HG02943 (cell line): ENCODE measurements at regions not wholly inside any gene's neighbourhood (a gene's known extent, or its start where the extent isn't known, plus 50 kb on each side); places are given as distances from the start of the nearest gene placed in this dataset.

Experiments
- ATAC-seq: cut with Tn5 transposase; IDR thresholded peaks from one replicate; pipeline ENCODE4 v1.9.1; 2021; ENCODE audit warnings: mild to moderate bottlenecking, low read depth, moderate library complexity; ENCODE audit not compliant: unreplicated experiment

DNA sequence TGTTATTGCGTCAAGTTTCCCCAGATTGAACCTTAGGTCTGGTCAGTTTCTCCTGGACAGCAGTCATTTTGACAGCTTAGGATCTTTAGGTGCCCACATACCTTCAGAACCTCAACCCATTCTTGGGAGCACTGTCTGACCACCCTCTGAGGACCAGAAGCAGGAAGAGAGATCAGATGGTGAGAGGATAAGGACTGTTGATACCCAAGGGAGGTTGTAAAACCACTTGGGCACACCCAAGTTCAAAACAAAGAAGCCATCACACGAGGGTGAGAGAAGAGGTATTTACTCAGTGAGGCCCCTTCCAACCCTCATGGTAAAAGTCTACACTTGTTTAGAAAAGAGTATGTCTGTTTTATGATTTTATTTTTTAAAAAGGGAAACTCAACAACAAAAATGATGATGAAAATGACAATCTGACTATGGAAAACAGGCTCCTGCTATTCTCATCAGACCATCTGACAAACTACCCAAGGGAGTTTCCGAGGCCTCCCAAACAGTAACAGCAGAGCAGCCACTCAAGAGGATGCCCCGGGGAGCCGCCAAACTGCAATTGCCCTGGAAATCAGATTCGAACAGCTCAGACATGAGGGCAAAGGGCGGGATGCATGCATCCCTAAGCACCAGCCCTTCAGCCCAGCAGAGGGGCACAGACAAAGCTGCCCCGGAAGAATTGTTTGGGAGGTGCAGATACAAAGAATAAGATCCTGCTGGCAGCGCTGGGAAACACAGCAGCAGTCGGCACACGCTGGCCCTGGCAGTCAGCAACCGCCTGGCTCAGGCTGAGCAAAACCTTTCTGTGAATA is 162.6 kb upstream of the PLEKHG7 start:
- ATAC-seq = no peak

DNA sequence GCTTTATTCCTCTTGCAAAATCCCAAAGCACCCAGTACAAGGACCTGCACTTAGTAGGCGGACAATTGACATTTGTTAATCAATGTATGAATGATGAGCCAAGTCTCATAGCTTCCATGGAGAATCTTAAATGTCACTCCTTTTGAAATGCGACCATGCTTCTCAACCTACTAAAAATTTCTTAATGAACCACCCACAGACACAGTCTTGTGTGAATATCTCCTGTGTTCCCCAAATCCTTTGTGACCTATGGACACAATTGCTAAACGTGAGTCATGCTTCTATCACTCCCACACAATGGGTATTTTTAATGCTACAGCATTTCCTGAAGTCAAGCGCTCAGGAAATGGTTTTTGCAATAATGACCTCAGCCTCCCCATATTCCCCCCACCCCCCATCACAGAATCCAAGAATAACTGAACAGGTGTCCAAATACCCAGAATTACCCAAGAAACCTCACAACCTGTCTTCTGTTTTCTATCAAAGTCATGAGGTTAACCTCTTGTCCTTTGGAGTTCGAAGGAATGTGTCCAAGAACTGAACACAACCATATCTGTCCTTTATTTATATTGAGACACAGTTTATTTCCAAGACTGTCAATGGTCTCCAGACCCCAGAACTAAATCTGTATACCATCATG is 163.6 kb upstream of the PLEKHG7 start:
- no peak for ATAC-seq

DNA sequence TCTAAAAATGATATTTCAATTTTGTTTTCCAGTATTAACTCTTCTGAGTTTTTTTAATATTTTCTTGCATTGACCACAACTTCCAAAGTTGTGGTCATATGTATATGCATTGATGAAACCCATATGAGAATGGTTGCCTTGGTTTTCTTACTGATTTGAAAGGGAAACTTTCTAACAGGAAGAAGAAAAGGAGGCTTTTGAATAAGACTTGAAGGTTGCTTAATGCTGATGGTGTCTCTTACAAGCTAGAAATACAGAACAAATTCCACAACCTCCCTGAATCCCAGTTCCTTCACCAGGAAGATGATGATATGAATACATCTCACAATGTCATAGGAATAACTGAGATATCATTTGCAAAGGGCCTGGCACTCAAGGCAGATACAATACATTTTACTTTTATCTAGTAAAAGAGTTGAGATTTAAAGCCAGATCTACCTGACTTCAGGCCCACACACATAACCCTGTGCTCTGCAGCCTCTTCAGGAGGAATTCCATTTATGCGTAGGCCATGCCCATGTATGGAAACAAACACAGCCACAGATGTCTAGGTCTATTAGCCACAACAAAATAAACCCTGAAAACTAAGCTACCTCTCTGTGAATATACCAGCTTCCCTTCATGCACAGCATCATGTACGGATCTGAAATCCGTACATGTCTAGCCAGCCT is 165.4 kb upstream of the PLEKHG7 start:
- no peak for ATAC-seq

DNA sequence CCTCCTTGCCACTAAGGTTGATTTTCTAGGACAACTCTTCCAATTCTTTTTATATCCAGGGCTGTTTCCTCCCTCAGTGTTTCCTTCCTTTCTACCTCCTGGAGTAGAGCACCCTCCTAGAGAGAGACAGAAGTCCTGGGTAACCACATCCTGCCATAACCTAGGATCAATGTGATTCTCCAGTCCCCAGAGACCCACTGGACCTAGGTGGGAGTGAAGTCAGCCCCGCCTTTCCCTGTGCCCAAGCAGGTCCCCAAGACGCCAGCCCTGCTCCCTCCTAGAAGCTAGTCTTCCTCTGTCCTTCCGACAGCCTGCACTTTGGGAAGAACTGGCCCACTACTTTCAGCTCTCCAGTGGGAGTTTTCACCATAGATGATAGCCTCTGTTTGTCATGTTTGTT is 166.8 kb upstream of the PLEKHG7 start:
- no peak for ATAC-seq

DNA sequence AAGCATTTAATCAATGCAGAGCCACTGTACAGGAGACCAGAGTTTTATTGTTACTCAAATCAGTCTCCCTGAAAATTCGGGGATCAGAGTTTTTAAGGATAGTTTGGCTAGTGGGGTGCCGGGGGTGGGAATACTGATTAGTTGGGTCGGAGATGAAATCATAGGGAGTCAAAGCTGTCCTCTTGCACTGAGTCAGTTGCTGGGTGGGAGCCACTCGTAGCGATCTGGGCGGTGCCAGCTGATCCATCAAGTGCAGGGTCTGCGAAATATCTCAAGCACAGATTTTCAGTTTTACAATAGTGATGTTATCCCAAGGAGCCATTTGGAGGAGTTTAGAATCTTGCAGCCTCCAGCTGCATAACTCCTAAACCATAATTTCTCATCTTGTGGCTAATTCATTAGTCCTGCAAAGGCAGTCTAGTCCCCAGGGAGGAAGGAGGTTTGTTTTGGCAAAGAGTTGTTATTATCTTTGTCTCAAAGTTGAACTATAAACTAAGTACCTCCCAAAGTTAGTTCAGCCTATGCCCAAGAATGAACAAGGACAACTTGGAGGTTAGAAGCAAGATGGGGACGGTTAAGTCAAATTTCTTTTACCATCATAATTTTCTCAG is 169.4 kb upstream of the PLEKHG7 start:
- ATAC-seq = no peak

DNA sequence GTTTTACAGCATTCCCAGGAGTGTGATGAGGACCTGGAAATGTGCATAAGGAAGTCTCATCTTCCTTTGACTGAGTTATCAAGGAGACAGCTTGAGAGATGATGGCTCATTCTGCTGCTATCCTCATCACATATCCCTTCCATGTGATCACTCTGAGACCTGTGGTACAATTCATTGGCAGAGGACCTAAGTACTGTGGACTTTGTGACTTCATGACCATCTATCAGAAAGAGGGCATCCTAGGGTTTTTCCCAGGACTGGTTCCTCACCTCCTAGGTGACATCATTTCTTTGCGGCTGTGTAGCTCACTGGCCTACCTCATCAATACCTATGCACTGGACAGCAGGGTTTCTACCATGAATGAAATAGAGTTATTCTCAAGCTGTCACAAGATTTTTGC is 172.1 kb upstream of the PLEKHG7 start:
- ATAC-seq = no peak

DNA sequence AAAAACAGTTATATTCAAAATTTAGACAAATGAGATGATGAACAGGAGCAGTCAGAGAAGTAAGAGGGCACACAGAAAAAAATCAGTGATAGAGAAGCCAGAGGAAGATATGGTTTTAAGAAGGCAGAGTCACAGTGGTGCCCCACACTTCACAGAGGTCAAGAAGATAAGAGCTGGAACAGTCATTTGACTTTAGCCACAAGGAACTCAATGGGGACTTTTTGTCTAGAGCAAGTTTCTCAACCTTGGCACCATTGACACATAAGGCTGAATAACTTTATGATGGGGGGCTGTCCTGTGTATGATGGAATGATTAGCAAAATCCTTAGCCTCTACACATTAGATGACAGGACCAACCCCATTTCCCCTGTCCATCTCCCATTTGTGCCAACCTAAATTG is 172.8 kb upstream of the PLEKHG7 start:
- no peak for ATAC-seq

DNA sequence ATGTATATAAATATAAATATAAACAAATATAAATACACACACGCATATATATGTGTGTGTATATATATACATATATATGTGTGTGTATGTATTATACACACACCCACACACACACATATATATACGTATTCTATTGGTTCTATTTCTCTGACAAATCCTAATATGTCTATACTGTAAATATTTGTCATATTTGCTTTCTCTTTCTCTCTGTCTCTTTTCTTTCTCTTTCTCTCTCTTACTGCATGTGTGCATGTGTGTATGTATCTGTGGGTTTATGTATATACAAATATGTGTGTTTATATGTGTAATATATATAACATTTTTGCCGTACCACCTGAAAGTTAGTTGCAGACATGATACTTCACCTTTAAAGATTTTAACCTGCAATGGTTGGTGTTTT is 174.2 kb upstream of the PLEKHG7 start:
- ATAC-seq = no peak

DNA sequence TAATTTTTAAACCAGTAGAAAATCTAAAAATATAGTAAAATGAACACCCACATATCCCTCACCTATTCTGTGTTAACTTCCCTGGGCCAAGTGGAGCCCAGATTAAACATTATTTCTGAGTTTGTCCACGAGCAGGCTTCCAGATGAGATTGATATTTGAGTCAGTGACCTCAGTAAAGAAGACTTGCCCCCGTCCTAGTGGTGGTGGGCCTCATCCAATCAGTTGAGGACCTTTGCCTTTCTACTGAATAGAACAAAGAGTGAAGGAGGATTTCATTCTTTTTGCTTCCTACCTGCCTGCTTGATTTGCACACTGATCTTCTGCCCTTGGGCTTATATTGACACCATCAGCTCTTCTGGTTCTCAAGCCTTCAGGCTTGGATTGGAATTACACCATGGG is 174.7 kb upstream of the PLEKHG7 start:
- no peak for ATAC-seq

DNA sequence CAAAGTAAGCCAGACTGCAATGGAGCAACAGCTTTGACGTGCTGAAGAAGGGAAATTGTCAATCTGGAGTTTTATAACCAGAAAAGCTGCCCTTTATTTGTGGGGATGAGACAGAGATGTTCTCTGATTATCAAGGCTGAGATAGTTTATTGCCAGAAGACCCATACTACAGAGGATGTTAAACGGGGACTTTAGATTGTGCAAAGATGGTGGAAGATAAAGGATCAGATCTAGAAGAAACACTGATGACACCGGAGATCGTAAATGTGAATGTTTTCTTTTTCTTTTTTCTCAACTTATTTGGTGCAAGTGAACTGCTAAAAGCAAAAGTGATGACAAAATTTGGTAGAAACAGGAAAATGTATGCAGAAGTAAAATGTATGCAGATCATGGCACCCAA is 178.3 kb upstream of the PLEKHG7 start:
- ATAC-seq = no peak

DNA sequence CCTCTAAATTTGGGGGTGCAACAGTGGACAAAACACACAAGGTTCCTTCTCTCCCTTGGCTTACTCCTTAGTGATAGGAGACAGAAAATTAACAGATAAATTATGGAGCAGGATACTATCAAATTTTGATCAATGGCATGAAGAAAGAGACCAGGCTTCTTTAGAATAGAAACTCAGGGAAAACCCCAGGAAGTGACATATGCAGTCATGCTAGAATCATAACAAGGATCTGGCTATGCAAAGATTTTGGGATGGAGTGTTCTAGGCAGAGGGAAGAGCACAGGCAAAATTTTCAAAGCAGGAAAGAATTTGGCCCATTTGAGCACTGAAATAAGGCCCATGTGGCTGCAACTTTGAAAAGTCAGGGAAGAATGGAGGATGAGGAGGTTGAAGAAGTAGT is 182.3 kb upstream of the PLEKHG7 start:
- no peak for ATAC-seq

DNA sequence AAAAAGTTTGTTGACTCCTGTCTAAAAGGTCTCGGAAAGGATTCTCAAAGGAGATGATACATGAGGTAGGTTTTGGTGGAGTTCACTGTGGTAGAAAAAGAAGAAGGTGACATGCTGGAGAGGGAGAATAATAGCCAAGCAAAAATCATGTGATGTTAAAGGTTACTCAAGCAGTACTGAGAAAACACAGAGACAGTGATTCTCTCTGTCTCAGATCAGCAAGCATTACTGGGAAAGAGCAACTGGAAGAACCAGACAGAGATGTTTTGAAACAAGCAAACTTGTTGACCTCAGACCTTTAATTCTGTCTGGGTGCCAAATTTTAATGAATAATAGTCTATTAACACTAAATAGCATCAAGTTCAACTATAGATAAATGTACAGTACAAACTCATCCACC is 183.5 kb upstream of the PLEKHG7 start:
- no peak for ATAC-seq

DNA sequence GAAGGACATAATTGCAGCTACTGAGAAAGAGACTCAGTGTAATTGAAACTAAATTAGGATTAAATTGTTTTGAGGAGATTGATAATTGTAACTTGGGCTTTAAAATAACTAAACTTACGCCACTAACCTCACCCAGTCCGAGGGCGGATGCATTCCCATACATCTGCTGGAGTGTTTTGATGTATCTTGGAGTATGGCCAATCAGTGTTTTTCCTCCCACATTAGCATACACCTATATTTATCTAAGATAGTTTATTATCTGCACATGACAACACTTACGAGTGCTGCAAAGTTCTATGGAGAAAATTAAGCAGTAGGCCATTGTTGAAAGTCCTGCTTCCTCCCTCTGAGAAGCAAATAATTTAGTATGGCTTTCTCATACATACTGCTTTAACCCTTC is 184.7 kb upstream of the PLEKHG7 start:
- no peak for ATAC-seq

DNA sequence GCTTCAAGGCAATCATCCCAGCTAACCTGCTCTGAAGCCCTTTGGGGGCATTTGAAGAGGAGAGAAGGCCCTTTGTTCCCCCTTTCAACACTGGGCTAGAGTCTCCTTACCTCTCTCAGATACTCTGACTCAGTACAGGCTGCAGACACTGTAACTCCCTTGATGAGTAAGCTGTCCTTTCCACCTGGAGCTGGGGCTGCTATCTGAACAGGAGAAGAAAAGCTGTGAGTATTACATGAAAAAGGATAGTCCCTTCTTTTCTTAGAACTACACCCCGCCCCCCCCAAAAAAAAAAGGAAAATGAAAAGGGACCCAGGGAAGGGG is 186.6 kb upstream of the PLEKHG7 start:
- no peak for ATAC-seq

DNA sequence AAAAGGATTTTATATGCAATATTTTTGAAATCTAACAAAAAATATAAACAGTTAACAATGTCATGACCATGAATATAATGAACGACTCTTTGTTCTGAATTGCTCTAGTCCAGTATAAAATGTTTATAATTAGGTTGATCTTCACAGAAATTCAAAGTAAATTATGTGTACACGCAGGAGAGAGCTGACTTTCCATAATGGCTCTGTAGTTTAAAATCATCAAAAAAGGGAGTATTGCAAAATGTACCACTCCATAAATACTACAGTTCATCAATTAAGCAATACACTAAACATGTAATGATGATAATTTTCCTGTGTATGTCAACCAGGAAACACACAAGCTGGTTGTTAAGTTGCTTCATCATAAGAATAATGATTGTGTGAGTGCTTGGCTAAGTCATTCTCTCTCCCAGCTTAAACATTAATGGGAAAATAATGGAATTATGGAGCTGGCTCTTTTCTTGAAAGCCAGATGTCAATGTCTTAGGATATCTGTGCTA is 189.5 kb upstream of the PLEKHG7 start:
- ATAC-seq = no peak

DNA sequence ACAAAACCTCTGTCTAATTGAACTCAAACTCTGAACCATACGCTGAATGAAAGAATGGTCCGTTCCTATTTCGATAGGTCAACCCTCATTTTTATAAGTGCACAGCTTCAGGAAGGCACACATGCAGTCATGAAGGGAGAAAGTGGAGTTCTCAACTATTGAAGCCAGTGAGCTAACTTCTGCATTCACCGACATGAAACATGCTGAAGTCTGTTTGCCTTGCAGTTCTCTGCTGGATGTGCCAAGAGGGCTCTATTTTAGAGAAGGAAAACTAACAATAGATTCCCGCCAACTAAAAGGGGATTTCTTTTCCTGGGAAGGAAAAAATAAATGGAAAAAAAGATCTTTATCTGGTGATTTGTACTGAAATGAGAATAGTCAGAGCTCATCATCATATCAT is 191.0 kb upstream of the PLEKHG7 start:
- ATAC-seq = no peak

DNA sequence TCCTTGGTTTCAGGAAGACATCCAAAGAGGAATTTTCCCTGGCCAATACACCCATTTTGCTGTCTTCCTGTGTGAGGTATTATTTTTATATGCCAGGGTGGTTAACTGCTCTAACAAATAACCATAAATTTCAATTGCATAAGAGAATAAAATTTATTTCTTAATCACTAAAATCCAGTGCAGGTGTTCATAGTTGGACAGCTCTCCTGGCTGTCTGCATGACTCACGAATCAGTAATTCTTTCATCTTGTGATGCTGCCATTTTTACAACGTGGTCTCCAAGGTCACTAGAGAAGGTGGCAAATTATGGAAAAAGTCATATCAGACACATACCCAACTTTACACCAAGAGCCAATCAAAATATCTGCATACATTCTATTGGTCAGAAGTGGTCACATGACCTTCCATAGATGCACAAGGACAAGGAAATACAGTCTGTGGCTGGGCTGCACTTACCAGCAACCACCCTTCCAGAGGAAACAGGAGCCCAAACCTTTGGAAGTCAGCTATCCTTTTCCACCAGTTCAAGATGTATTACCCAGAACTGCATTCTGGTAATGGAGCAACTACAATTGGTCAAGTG is 193.5 kb upstream of the PLEKHG7 start:
- ATAC-seq = no peak

DNA sequence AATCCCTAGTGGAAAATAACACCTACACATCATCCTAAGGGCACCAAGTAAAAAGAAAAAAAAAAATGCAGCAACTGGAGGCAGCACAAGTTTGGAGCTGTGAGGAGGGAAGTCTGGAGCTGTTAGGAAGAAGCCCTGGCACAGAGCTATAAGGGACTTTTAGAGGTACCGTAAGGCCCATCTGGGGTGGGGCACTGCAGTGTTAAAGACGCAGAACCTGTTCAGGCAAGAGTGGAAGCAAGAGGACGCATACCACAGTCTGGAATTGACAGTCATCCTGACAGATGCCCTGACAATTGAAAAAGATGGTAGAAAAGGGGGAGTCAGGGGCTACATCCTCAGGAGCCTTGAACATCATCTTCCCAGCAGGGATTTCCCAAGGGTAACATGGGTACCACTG is 195.9 kb upstream of the PLEKHG7 start:
- ATAC-seq = no peak

DNA sequence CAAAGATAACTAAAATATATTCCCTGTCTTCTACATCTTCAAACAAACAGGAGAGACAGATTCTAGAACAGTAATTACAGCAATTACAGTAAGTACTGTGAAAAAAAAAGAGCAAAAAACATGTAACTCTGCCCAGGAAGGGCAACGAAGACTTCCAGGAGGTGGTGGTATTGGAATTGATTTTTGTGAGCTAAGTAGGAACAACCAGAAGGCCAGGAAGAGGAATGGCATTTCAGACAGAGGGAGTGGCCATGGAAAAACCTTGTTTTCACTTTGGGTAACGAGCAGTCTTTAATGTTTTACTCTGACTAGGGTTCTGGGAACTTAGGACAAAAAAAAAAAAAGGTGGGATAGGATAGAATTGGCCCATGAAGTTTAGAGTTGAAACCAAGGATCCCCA is 196.3 kb upstream of the PLEKHG7 start:
- ATAC-seq = no peak

DNA sequence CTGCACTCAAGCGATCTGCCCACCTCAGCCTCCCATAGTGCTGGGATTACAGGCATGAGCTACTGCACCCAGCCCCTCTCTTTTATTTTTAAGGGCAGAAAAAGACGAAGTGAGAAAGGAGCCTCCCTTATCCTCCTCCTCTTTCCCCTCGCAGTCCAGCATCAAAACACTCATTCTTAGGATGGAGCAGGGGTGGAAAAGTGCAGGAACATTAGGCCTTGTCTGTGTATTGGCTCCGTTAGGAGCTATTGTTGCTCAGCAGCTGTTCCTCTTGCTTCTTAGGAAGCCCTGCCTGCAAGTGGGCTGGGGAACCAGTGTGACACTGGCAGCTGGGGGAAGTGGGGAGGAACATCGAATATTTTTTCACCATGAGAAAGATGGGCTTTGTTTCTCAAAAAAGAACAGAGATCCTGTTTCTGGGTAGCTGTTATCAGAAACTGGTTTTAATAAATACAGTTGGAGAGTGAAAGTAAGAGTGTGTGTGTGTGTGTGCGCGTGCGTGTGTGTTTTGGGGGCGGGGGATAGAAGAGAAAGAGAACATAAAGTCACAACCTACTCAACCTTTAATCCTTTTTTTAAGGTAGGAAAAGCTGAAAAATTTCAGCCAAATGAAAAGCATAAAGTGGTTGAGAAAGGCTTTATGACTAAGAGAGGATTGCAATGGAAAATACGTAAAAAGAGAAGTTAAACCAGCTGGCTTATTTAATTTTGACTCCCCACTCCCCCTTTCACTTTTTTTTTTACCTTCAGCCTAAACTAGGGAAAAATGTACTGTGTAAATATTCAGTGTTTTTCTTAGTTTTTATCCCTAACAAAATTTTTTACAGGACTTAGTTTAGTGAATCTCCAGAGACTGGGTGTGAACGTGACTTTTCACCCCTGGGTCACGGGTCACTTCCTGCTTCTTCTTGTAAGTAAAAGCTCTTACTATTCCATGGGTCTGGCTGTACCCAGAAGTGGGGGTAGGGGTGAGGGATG is 197.2 kb upstream of the PLEKHG7 start:
- peak; percentile 35 for ATAC-seq
